HG03097 (cell line): ENCODE measurements at regions not wholly inside any gene's neighbourhood (a gene's known extent, or its start where the extent isn't known, plus 50 kb on each side); places are given as distances from the start of the nearest gene placed in this dataset.
"Not testable (repeated sequence)": the region's sequence is repeated elsewhere in the genome, so short reads cannot be mapped to it uniquely, and the experiment has no call there.

Source experiments
- ATAC-seq: cut with Tn5 transposase; IDR thresholded peaks from one replicate; pipeline ENCODE4 v1.9.1; 2021; ENCODE audit not compliant: unreplicated experiment, low FRiP score

DNA sequence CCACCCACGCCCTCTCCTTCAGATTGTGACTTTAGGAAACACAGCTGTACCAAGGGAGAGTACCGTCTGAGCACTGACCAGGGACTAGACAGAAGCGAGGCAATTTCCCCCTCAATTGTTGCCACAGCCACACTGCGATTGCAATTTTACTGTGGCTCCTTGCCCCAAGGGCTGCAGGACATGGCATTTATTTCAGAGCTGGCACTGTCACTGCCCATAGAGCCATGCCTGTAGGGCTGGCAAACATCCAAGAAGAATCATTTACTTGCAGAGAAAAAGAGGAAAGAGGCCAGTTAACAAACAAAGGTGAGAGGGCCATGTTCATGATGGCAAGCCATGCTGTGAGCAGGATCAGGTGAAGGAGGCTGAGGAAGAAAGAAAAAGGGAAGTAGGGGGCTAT is 129.6 kb downstream of the EMP1 start:
- ATAC-seq, result no peak

DNA sequence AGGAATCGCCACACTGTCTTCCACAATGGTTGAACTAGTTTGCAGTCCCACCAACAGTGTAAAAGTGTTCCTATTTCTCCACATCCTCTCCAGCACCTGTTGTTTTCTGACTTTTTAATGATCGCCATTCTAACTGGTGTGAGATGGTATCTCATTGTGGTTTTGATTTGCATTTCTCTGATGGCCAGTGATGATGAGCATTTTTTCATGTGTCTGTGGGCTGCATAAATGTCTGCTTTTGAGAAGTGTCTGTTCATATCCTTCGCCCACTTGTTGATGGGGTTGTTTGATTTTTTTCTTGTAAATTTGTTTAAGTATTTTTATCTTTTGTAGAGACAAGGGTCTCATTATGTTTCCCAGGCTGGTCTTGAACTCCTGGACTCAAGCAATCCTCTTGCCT is 128.5 kb downstream of the EMP1 start:
- not testable (repeated sequence) for ATAC-seq

GRCh38 chr12:13318231-13319015 is 121.9 kb downstream of the EMP1 start:
- no peak for ATAC-seq

DNA sequence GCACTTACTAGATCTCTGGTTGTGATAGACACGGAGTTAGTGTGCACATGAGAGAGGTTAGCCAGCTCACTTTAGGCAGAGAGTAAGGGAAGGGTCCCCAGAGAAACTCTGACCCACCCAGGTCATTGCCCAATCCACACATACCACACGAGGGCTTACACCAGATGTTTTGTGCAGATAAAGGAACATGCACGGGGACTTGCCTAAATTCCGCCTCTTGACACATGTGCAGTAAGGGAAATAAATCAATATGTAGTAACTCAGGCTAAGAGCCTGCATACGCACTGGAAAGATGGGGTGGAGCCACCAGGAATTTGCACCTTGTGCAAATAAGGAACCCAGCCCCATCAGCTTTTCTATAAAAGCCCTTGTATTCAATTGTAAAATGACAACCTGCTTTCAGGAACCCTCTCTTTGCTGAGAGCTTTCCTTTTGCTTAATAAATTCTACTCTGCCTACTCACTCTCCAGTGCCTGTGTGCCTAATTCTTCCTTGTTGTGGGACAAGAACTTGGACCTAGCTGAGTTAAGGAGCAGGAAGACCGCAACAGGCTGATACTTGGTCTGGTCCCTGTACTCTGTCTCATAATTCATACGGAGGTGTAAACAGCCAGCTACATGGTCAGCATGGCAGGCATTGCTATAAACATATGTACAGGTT is 120.2 kb downstream of the EMP1 start:
- no peak for ATAC-seq

DNA sequence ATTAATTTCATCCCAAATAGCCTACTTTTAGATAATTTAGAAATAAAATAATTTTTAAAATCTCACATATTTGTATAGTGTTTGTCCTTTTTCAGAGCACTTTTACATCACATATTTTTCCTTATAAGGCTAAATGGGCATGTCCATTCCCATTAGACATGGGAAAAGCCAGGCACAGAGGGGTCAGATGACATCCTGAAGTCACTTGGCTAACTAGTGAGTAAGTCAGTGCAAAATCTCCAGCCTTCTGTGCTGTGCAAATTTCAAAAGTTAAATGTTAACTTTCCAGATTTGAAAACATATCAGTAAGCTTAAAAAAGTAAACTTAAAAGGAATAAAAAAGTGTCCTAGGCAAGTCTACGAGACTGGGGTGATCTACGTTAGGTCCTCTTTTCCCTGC is 117.4 kb downstream of the EMP1 start:
- ATAC-seq, result no peak

DNA sequence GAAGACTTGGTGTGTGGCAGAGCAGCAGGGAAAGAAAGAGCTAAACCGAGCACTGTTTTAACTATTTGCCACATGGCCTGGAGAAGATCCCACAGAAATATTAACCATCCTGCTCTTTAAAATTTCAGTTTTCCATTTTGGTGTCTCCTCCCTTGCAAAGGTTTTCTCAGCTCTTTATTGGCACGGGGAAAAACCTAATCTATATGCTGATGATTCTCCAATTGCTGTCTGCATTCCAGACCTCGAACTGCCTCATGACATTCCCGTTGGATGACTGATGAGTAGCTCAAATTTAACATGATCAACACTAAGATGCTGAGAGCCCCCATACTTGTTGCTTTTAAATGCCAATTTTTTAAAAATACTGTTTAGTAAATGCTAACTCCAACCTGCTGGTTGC is 115.0 kb downstream of the EMP1 start:
- no peak for ATAC-seq

DNA sequence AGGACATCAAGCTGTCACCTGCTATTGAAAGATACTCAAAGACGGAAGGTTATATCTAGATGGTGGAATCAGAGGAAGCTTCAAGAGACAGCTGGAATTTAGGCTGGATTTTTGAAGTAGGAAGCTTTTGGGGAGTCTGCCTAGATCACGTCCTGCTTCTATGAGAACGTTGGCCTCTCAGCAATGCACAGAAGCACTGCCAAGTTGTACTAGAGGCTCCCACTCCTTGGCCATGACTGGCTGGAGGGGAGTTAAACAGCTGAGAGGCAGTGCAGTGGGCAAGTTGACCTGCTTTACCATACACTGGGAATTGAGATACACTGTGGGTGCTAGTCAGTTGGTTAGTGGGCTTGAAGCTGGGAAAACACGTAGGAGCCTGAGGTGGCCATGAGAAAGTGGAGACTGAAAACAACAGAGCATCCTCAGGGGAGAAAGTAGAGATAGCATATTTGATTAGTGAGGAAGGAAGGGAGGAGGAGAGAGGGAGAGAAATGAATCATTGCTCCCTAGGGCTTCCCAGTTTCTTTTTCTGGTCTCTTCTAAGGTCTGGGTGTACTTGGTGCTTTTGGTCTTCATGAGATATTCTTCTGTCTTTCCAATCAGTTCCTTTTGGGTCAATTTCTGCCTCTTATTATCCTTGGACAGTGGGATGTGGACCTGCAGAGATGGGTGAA is 110.8 kb downstream of the EMP1 start:
- no peak for ATAC-seq

- ATAC-seq, result no peak
Observed at GRCh38 chr12:13304924-13305323, 108.4 kb downstream of the EMP1 start.

DNA sequence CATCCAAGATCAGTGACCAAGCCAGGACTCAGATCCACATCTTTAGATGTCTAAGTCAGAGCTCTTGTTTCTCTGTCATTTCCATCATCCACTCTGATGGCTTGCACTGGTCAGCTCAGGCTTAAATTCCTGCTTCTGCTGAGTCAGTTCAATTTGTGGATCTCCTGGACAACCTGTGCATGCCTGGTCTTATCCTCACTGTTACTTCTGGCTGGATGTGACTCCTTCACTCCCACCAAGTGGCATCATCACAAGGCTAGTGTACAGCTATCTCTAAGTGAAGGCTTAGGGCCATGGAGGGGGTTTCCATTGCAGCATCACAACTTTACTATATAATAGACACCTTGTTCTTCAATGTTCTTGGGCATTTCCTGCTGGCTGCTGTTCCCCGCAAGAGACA is 102.9 kb downstream of the EMP1 start:
- no peak for ATAC-seq

GRCh38 chr12:13293096-13293495 is 96.6 kb downstream of the EMP1 start:
- ATAC-seq, result no peak

- no peak for ATAC-seq
Observed at GRCh38 chr12:13289653-13290289, 93.2 kb downstream of the EMP1 start.

DNA sequence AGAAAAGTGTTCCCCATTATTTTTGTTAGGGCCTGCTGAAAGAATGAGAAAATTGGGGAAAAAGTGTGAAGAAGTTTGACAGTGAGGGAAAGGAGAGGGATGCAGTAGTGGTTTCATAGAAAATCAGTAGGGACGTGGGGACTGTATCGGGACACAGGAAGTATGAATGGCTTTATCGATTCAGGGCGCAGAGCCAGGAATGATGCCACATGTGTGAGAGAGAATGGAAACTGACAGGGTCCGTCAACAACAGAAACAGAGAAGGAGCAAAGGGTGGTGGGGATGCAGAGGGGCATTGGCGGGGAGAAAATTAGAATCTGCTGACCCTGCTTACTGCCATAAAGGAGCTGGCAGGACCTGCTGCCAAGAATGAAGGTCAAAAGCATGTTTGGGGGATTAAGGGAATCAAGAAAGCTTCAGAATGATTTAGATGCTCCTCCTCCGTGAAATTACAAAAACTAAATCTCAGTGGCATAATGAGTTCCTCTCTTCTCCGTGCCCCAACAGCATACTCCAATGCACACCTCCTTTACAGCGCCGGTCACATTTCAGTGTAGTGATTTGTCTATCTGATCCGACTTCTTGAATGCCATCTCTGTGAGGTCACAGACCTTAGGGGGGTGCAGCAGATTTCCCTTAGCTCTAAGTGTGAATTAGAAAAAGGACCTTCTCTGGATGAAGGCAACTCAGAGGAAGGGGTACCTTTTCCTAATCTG is 92.6 kb downstream of the EMP1 start:
- no peak for ATAC-seq

- ATAC-seq, result no peak
Observed at GRCh38 chr12:13288501-13288900, 92.0 kb downstream of the EMP1 start.

DNA sequence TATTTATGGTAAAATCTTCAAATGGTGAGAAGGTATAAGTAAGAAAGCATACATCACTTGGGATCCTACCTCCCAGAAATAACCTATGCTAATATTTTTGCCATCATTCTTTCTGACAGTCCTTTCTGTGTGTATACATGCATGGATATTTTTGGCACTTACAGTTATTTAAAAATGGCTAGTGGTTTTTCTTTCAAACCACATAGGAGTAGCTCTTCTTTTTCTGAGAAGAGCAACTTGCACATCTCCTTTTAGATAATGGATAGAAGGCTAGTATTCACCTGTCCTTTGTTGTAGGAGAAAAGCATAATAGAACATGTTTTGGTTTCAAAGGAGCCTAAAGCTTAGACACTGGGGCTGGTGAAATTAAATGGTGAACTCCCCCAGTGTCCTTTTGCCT is 87.3 kb downstream of the EMP1 start:
- no peak for ATAC-seq

DNA sequence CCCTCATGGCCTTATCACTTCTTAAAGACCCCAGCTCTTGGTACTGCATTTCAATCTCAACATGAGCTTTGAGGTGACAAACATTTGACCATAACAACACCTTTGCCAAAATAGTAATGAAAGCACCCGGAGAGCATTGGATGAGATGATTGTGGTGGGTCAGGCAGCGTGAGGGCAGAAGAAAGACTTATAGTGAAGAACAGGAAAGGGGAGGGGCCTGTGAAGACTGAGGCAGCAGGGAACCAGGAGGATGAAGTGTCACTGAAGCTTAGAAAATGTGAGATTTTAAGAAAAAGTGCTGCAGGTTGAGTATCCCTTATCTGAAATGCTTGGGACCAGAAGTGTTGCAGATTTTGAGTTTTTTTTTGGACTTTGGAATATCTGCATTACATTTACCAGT is 86.3 kb downstream of the EMP1 start:
- ATAC-seq, result no peak

DNA sequence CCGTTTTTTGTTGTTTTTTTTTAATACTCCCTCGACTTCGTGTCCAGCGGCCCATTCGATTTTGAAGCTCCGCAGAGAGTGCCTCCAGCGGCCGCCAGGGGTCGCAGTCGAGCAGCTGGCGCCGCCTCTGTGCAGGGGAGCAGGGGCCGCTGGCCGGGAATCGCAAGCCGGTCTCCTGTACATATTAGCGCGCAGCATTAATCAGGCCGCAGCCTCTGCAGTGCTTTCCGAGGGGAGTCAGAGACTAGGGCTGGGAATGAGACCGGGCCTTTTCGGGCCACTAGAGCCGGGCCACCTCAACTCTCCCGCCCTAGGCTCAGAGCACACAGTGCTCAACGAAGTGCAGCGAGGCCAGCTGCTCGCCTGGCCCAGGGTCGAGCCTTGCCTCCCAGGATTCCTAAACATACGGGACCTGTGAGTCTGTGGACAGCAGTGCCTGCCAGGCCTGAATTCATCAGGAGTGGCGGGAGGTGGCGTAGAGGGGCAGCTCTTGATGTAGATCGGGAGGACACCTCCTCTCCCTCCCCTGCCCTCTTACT is 81.8 kb downstream of the EMP1 start:
- peak; percentile 77 for ATAC-seq

- no peak for ATAC-seq
Observed at GRCh38 chr12:13277293-13277692, 80.8 kb downstream of the EMP1 start.

- ATAC-seq, result no peak
Observed at GRCh38 chr12:13275241-13276085, 78.9 kb downstream of the EMP1 start.

GRCh38 chr12:13273850-13274249 is 77.3 kb downstream of the EMP1 start:
- ATAC-seq, result no peak

DNA sequence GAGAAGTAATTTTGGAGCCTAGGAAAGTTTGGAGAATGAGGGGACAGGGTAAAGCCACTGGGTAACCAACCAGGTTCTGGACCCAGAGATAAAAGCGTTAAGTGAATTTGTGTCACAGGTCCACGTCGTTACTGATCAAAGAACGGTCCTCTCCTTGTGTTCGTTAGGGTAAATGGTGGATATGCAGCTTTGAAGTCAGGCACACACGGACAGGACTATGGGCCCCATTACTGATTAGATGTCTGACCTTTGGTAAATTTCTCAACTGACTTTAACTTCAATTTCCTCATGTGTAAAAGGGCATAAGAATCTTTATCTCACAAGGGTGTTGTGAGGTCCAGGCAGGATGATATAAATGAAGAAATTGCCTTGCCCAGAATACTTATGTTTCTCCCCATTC is 76.6 kb downstream of the EMP1 start:
- ATAC-seq, result no peak
